ENCODE measurements at regions not wholly inside any gene's neighbourhood (a gene's known extent, or its start where the extent isn't known, plus 50 kb on each side); places are given as distances from the start of the nearest gene placed in this dataset.
A peak's percentile ranks its signal among the peaks of the same experiment; 100 is the strongest.
"Not testable (repeated sequence)": the region's sequence is repeated elsewhere in the genome, so short reads cannot be mapped to it uniquely, and the experiment has no call there.

- no peak for DNase-seq
Measured at GRCh38 chr10:91745090-91745831, 53.0 kb upstream of the TNKS2 start.

- no peak for DNase-seq
Measured at GRCh38 chr10:91743465-91743864, 54.8 kb upstream of the TNKS2 start.

GRCh38 chr10:91742229-91742628 lies 56.0 kb upstream of the TNKS2 start:
- DNase-seq: no peak

- DNase-seq: no peak
Measured at GRCh38 chr10:91741356-91741755, 56.9 kb upstream of the TNKS2 start.

GRCh38 chr10:91740353-91740924 lies 57.8 kb upstream of the TNKS2 start:
- DNase-seq: no peak

- not testable (repeated sequence) for DNase-seq
Measured at GRCh38 chr10:91732265-91732664, 66.0 kb upstream of the TNKS2 start.

- DNase-seq: not testable (repeated sequence)
Measured at GRCh38 chr10:91729339-91729738, 68.9 kb upstream of the TNKS2 start.

GRCh38 chr10:91726355-91726754 lies 71.9 kb upstream of the TNKS2 start:
- DNase-seq: no peak

- DNase-seq: no peak
Measured at GRCh38 chr10:91724933-91725332, 73.3 kb upstream of the TNKS2 start.

GRCh38 chr10:91713461-91714072 lies 80.7 kb upstream of the PPP1R3C start:
- no peak for DNase-seq

GRCh38 chr10:91711885-91712680 lies 79.2 kb upstream of the PPP1R3C start:
- DNase-seq: no peak

GRCh38 chr10:91709394-91709798 lies 76.5 kb upstream of the PPP1R3C start:
- DNase-seq: peak; percentile 4

- DNase-seq: no peak
Measured at GRCh38 chr10:91708174-91708861, 75.4 kb upstream of the PPP1R3C start.

- DNase-seq: no peak
Measured at GRCh38 chr10:91707236-91707635, 74.4 kb upstream of the PPP1R3C start.

- no peak for DNase-seq
Measured at GRCh38 chr10:91705948-91706670, 73.2 kb upstream of the PPP1R3C start.

GRCh38 chr10:91702620-91703019 lies 69.7 kb upstream of the PPP1R3C start:
- DNase-seq: no peak

- DNase-seq: no peak
Measured at GRCh38 chr10:91700788-91701444, 68.0 kb upstream of the PPP1R3C start.

- DNase-seq: no peak
Measured at GRCh38 chr10:91700273-91700672, 67.4 kb upstream of the PPP1R3C start.

- DNase-seq: no peak
Measured at GRCh38 chr10:91698258-91698657, 65.4 kb upstream of the PPP1R3C start.

GRCh38 chr10:91694170-91694794 lies 61.4 kb upstream of the PPP1R3C start:
- DNase-seq: peak; percentile 69

- DNase-seq: no peak
Measured at GRCh38 chr10:91691981-91692380, 59.1 kb upstream of the PPP1R3C start.

All from hematopoietic multipotent progenitor cell treated with erythropoietin and hydrocortisone succinate and interleukin-3 and kit ligand, for 4 days (in vitro differentiated cells).